ENCODE measurements at regions not wholly inside any gene's neighbourhood (a gene's known extent, or its start where the extent isn't known, plus 50 kb on each side); places are given as distances from the start of the nearest gene placed in this dataset.

GRCh38 chr5:142507531-142508372, 178.1 kb downstream of the FGF1 start:
- DNase-seq, result no peak

- DNase-seq, result no peak
Measured at GRCh38 chr5:142506756-142507155, 179.1 kb downstream of the FGF1 start.

- no peak for DNase-seq
Measured at GRCh38 chr5:142506046-142506445, 179.8 kb downstream of the FGF1 start.

GRCh38 chr5:142501890-142502289, 177.1 kb upstream of the SPRY4 start:
- no peak for DNase-seq

- DNase-seq, result no peak
Measured at GRCh38 chr5:142500227-142500905, 175.5 kb upstream of the SPRY4 start.

- DNase-seq, result no peak
Measured at GRCh38 chr5:142499591-142500226, 174.9 kb upstream of the SPRY4 start.

- DNase-seq, result no peak
Measured at GRCh38 chr5:142498298-142498697, 173.5 kb upstream of the SPRY4 start.

- DNase-seq, result no peak
Measured at GRCh38 chr5:142495531-142495930, 170.7 kb upstream of the SPRY4 start.

GRCh38 chr5:142493875-142494518, 169.2 kb upstream of the SPRY4 start:
- DNase-seq, result no peak

GRCh38 chr5:142492781-142493281, 168.0 kb upstream of the SPRY4 start:
- DNase-seq, result no peak

- no peak for DNase-seq
Measured at GRCh38 chr5:142491679-142492078, 166.9 kb upstream of the SPRY4 start.

GRCh38 chr5:142491270-142491669, 166.4 kb upstream of the SPRY4 start:
- no peak for DNase-seq

- DNase-seq, result no peak
Measured at GRCh38 chr5:142486581-142486980, 161.8 kb upstream of the SPRY4 start.

- DNase-seq, result no peak
Measured at GRCh38 chr5:142486020-142486419, 161.2 kb upstream of the SPRY4 start.

- DNase-seq, result no peak
Measured at GRCh38 chr5:142484821-142485387, 160.1 kb upstream of the SPRY4 start.

- no peak for DNase-seq
Measured at GRCh38 chr5:142482207-142482606, 157.4 kb upstream of the SPRY4 start.

GRCh38 chr5:142481410-142481809, 156.6 kb upstream of the SPRY4 start:
- DNase-seq, result no peak

GRCh38 chr5:142479854-142480519, 155.2 kb upstream of the SPRY4 start:
- DNase-seq, result no peak

GRCh38 chr5:142479150-142479549, 154.3 kb upstream of the SPRY4 start:
- no peak for DNase-seq

- no peak for DNase-seq
Measured at GRCh38 chr5:142478113-142478512, 153.3 kb upstream of the SPRY4 start.

- DNase-seq, result no peak
Measured at GRCh38 chr5:142475102-142475513, 150.3 kb upstream of the SPRY4 start.

GRCh38 chr5:142474431-142475094, 149.7 kb upstream of the SPRY4 start:
- DNase-seq, result no peak
